WERI-Rb-1 (cell line): ENCODE measurements at regions not wholly inside any gene's neighbourhood (a gene's known extent, or its start where the extent isn't known, plus 50 kb on each side); places are given as distances from the start of the nearest gene placed in this dataset.
"Not testable (repeated sequence)": the region's sequence is repeated elsewhere in the genome, so short reads cannot be mapped to it uniquely, and the experiment has no call there.

Experiments used
- DNase-seq: peaks from one replicate; pipeline ENCODE4 v3.0.0-alpha.2; 2020
- H3K27ac ChIP-seq: fragments of 250-450 bp; sonication (Bioruptor Pico); 2 replicates; pipeline ENCODE4 v1.5.1; 2020; ENCODE audit warnings: mild to moderate bottlenecking, moderate library complexity
- H3K27me3 ChIP-seq: fragments of 250-450 bp; sonication (Bioruptor Pico); 2 replicates; pipeline ENCODE4 v1.5.1; 2021; ENCODE audit warnings: mild to moderate bottlenecking, low read depth, moderate library complexity; ENCODE audit not compliant: insufficient read depth, severe bottlenecking
- H3K36me3 ChIP-seq: fragments of 250-450 bp; sonication (Bioruptor Pico); 2 replicates; pipeline ENCODE4 v1.5.1; 2020; ENCODE audit warnings: mild to moderate bottlenecking, moderate library complexity
- H3K4me3 ChIP-seq: 2 replicates; pipeline ENCODE4 v1.5.1; 2011; ENCODE audit warnings: low read depth, mild to moderate bottlenecking, control low read depth, low read length
- H3K9me3 ChIP-seq: fragments of 250-450 bp; sonication (Bioruptor Pico); 2 replicates; pipeline ENCODE4 v1.5.1; 2021; ENCODE audit warnings: mild to moderate bottlenecking, moderate library complexity; ENCODE audit not compliant: severe bottlenecking
- CTCF ChIP-seq: IDR thresholded peaks from 2 replicates; pipeline ENCODE4 v1.5.1; 2011; ENCODE audit warnings: low read depth, mild to moderate bottlenecking, control low read depth, inconsistent platforms, low read length

DNA sequence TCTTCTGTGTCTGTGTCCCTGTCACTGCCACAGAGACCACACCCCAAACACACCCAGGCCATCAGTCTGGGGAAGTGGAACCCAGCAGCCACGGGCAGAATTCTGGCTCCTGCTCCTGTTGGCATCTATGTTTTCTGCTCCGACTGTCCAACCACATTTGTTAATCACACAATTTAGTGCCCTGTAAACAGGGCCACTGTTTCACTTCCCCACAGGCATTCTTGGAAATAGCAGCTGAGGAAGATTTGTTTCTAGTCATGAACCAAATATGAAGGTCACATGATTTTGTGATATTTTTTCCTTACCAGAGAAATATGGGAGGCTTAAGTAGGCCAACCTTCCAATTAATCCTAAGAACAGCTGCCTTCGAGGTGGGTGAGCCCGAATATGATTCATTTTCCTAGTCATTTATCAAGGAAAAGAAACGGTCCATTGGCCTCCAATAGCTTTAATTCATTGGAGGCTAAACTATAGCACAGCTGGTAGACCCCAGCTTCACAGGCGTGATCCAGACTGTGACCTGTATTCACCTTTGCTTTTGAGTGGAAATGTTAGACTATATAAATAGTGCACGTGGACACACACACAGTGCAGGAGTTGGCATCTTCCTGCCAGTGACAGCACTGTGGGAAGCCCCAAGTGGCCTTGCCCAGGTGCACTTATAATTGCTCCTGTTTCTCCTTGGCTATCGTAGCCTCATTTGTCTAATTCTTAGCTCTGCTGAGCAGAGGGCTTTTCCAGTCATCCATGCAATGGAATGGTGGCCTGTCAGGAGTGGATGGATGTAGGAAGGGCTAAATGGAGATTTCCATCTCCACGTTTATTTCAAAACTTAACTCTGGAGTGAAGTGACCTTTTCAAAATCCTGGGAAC is 267.9 kb downstream of the LPIN1 start:
- no peaks in the 10 kb centered on the region for H3K9me3 ChIP-seq
- no peaks in the 10 kb centered on the region for H3K36me3 ChIP-seq
- no peak for DNase-seq
- no peak for TF ChIP-seq CTCF
- H3K27me3 ChIP-seq = no peaks in the 10 kb centered on the region
- H3K4me3 ChIP-seq = no peak overlapping the region
- no peak overlapping the region for H3K27ac ChIP-seq

GRCh38 chr2:12017499-12018157 is 271.2 kb downstream of the LPIN1 start:
- Histone ChIP-seq H3K27me3 (no peaks in the 10 kb centered on the region), H3K9me3 (peaks cover 14% of the 10 kb centered on the region), H3K36me3 (no peaks in the 10 kb centered on the region), H3K27ac (no peak overlapping the region), H3K4me3 (no peak overlapping the region)
- DNase-seq = no peak
- TF ChIP-seq CTCF = no peak

DNA sequence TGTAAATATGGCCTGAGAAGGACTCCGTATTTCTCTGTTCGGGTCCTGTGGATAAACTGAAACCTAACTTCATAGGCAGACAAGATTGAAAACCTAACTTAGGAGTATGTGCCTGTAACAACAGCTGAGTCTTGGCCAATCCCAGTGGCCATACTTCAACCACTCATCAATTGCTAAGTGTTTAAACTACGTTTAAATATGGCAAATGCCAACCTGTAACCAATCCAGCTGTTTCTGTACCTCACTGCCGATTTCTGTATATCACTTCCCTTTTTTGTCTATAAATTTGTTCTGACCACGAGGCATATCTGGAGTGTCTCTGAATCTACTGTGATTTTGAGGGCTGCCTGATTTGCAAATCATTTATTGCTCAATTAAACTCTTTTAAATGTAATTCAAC is 272.3 kb downstream of the LPIN1 start:
- not testable (repeated sequence) for H3K27ac ChIP-seq, H3K36me3 ChIP-seq, H3K4me3 ChIP-seq, DNase-seq, H3K27me3 ChIP-seq
- H3K9me3 ChIP-seq = peaks cover 14% of the 10 kb centered on the region

- H3K27me3 ChIP-seq = no peaks in the 10 kb centered on the region
- peaks cover 14% of the 10 kb centered on the region for H3K9me3 ChIP-seq
- no peak overlapping the region for H3K27ac ChIP-seq
- no peak overlapping the region for H3K4me3 ChIP-seq
- no peak for DNase-seq
- no peaks in the 10 kb centered on the region for H3K36me3 ChIP-seq
- TF ChIP-seq CTCF = no peak
These were observed 274.5 kb downstream of the LPIN1 start for GRCh38 chr2:12020833-12021469.

DNA sequence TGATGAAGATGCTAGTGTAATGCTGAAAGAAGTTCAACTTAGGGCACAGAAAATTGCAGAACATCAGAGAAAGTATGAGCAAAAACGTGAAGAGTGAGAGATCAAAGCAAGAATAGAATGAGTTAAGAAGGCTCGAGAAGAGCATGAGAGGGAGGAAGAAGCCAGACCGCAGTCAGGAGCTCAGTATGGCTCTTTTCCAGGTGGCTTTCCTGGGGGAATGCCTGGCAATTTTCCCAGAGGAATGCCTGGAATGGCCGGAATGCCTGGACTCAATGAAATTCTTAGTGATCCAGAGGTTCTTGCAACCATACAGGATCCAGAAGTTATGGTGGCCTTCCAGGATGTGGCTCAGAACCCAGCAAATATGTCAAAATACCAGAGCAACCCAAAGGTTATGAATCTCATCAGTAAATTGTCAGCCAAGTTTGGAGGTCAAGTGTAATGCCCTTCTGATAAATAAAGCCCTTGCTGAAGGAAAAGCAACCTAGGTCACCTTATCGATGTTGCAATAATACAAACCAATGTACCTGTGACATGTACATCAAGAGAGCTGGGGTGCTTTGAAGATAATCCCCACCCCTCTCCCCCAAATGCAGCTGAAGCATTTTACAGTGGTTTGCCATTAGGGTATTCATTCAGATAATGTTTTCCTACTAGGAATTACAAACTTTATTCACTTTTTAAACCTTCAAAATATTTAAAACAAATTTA is 277.9 kb downstream of the LPIN1 start:
- H3K9me3 ChIP-seq = peaks cover 14% of the 10 kb centered on the region
- not testable (repeated sequence) for DNase-seq, H3K27me3 ChIP-seq, H3K36me3 ChIP-seq, H3K27ac ChIP-seq, H3K4me3 ChIP-seq

DNA sequence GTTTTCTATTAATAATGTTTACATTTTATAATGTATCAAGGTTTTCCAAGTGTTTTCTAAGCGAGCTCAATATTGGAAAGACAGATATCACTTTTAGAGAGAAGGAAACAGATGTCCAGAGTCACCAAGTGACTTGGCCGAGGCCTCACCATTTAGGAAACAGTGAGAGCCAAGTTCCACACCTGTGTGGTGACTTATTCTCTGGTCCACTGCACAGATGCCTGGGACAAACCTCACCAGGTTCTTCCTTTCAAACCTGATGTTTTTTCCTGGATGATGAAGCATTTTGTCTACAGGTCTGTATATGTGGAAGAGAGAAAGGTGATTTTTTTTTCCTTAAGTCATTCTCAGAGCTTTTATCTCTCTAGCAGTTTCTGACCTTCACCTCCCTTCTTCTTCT is 280.7 kb downstream of the LPIN1 start:
- Histone ChIP-seq H3K9me3 (no peaks in the 10 kb centered on the region), H3K4me3 (no peak overlapping the region), H3K36me3 (no peaks in the 10 kb centered on the region), H3K27ac (no peak overlapping the region), H3K27me3 (no peaks in the 10 kb centered on the region)
- TF ChIP-seq CTCF = no peak
- DNase-seq = no peak
